IPS-15b (cell line): ENCODE measurements at regions not wholly inside any gene's neighbourhood (a gene's known extent, or its start where the extent isn't known, plus 50 kb on each side); places are given as distances from the start of the nearest gene placed in this dataset.
"Not testable (repeated sequence)": the region's sequence is repeated elsewhere in the genome, so short reads cannot be mapped to it uniquely, and the experiment has no call there.

Source experiments
- H3K27me3 ChIP-seq: one replicate; pipeline ENCODE4 v1.6.1; 2013; ENCODE audit warnings: low read length; ENCODE audit not compliant: control insufficient read depth, insufficient read depth
- H3K36me3 ChIP-seq: one replicate; pipeline ENCODE4 v1.6.1; 2013; ENCODE audit warnings: low read length; ENCODE audit not compliant: control insufficient read depth, insufficient read depth
- H3K4me1 ChIP-seq: one replicate; pipeline ENCODE4 v1.6.1; 2013; ENCODE audit warnings: mild to moderate bottlenecking, low read length; ENCODE audit not compliant: control insufficient read depth, insufficient read depth
- H3K4me3 ChIP-seq: one replicate; pipeline ENCODE4 v1.5.1; 2013; ENCODE audit warnings: low read depth, low read length
- H3K9ac ChIP-seq: one replicate; pipeline ENCODE4 v1.6.1; 2013; ENCODE audit warnings: low read depth, mild to moderate bottlenecking, low read length
- H3K9me3 ChIP-seq: one replicate; pipeline ENCODE4 v1.6.1; 2013; ENCODE audit warnings: mild to moderate bottlenecking, low read length; ENCODE audit not compliant: control insufficient read depth, insufficient read depth

DNA sequence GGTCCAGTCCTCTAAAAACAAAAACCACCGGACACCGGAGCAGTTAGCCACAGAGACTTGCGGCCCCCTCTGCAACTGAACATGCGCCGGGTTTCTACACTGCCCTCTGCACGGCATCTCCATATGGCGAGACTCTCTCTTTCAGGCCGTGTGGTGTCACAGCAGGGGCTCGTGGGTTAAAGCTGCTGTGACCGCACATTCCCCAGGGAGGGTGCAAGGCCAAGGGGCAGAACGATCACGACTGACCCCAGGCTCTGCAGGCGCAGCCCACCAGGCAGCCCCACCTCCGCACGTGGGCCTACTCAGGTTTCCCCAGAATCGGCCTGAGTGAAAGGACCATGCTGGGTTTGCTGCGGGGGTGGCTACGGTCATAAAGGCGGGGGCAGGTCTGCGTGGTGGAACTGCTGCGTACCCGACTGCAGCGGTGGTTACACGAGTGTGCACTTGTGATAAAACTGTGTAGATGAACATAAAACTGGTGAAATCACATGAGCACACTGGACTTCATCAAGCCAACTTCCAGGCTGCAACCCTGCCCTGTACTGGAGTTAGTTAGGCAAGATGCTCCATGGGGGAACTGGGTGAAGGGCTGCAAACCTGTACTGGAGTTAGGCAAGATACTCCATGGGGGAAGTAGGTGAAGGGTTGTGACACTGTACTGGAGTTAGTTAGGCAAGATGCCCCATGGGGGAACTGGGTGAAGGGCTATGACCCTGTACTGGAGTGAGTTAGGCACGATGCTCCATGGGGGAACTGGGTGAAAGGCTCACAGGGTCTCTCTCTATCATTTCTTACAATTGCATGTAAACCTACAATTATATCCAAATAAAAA lies 81.4 kb upstream of the PPP2R2D start:
- Histone ChIP-seq H3K36me3 (no peaks in the 10 kb centered on the region), H3K9ac (no peak overlapping the region), H3K4me1 (no peaks in the 10 kb centered on the region), H3K27me3 (no peaks in the 10 kb centered on the region), H3K4me3 (no peak overlapping the region), H3K9me3 (no peaks in the 10 kb centered on the region)

DNA sequence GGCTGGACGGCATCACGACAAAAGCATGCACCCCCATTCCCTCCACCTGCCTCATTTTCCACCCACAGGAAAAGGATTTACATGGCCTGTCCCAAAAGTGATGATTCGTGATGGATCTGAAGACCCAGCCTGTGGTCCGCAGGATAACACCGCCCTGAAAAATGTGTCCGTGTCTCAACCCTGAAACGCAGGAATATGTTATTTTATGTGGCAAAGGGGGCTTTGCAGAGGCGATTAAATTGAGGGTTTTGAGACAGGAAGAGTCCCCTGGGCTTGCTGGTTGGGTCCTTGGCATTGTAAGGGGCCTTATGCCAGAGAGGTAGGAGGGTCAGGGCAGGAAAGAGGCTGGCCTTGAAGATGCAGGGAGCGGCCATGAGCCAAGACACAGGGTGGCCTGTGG lies 80.2 kb upstream of the PPP2R2D start:
- no peaks in the 10 kb centered on the region for H3K9me3 ChIP-seq
- peaks cover 4% of the 10 kb centered on the region for H3K4me1 ChIP-seq
- H3K36me3 ChIP-seq: no peaks in the 10 kb centered on the region
- H3K4me3 ChIP-seq: no peak overlapping the region
- H3K9ac ChIP-seq: no peak overlapping the region
- H3K27me3 ChIP-seq: no peaks in the 10 kb centered on the region

- H3K27me3 ChIP-seq: no peaks in the 10 kb centered on the region
- H3K9ac ChIP-seq: no peak overlapping the region
- H3K4me3 ChIP-seq: no peak overlapping the region
- no peaks in the 10 kb centered on the region for H3K36me3 ChIP-seq
- peaks cover 4% of the 10 kb centered on the region for H3K4me1 ChIP-seq
- no peaks in the 10 kb centered on the region for H3K9me3 ChIP-seq
Measured at GRCh38 chr10:131821378-131822012, 79.3 kb upstream of the PPP2R2D start.

GRCh38 chr10:131822013-131822691 lies 78.7 kb upstream of the PPP2R2D start:
- Histone ChIP-seq H3K4me1 (peaks cover 4% of the 10 kb centered on the region), H3K4me3 (no peak overlapping the region), H3K27me3 (no peaks in the 10 kb centered on the region), H3K9ac (no peak overlapping the region), H3K9me3 (no peaks in the 10 kb centered on the region), H3K36me3 (no peaks in the 10 kb centered on the region)

DNA sequence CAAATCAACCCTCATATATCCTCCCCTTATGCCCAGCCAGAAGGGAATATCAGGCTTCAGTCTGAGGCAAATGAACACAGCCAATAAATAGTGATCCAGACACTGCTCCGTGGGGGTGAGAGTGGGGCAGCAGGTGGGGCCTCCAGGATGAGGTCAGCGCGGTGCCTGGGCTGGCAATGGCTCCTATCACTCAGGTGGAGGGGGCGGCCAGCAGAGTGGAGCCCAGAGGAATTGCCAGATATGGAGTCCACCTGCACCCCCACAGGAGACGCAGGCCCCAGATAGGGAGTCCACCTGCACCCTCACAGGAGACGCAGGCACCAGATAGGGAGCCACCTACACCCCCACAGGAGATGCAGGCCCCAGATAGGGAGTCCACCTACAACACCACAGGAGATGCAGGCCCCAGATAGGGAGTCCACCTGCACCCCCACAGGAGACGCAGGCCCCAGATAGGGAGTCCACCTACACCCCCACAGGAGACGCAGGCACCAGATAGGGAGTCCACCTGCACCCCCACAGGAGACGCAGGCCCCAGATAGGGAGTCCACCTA lies 78.0 kb upstream of the PPP2R2D start:
- Histone ChIP-seq H3K36me3 (no peaks in the 10 kb centered on the region), H3K4me3 (no peak overlapping the region), H3K4me1 (peaks cover 4% of the 10 kb centered on the region), H3K9me3 (no peaks in the 10 kb centered on the region), H3K9ac (no peak overlapping the region), H3K27me3 (no peaks in the 10 kb centered on the region)

DNA sequence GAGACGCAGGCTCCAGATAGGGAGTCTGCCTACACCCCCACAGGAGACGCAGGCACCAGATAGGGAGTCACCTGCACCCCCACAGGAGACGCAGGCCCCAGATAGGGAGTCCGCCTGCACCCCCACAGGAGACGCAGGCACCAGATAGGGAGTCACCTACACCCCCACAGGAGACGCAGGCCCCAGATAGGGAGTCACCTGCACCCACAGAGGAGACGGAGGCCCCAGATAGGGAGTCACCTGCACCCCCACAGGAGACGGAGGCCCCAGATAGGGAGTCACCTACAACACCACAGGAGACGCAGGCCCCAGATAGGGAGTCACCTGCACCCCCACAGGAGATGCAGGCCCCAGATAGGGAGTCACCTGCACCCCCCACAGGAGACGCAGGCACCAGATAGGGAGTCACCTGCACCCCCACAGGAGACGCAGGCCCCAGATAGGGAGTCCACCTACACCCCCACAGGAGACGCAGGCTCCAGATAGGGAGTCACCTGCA lies 77.2 kb upstream of the PPP2R2D start:
- H3K4me3 ChIP-seq, H3K4me1 ChIP-seq, H3K27me3 ChIP-seq, H3K9me3 ChIP-seq, H3K36me3 ChIP-seq, H3K9ac ChIP-seq: not testable (repeated sequence)

DNA sequence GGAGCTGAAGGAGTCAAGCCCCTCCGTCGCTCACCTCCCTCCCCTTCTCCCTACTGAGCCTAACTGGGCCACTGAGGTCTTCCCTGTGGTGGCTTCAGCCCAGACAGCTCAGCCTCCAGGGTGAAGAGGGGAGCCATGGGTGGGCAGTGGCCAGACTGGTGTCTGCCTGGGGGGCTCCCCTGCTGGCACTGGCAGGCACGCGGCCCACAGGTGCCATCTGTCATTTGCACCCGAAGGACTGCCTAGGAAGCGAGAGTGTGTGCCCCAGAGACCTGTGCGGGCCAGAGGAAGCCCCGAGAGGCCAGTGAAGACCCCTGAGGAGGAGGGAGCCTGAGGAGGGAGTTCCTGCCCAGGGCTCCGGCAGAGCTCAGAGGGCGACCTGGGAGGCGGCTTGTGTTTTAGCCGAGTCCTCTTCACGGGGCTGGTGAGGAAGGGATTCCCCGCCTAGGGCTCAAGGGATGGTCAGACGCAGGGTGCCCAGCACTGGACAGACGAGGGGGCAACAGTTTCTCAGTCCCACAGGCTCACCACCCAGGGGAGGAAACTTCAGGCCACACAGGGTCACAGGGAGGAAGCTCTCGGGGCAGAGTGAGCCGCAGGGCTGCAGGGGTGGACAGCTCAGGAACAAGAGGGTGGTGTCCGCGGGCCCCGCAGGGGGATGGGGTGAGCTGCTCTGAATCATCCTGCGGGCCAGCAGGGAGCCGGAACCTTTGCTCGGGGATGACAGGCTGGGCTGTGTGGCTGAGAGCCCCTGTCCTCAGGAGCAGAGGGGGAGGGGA lies 76.2 kb upstream of the PPP2R2D start:
- Histone ChIP-seq H3K27me3 (no peaks in the 10 kb centered on the region), H3K9ac (no peak overlapping the region), H3K36me3 (peaks cover 2% of the 10 kb centered on the region), H3K4me1 (peaks cover 4% of the 10 kb centered on the region), H3K4me3 (no peak overlapping the region), H3K9me3 (no peaks in the 10 kb centered on the region)

GRCh38 chr10:131825150-131825848 lies 75.5 kb upstream of the PPP2R2D start:
- H3K36me3 ChIP-seq: peaks cover 2% of the 10 kb centered on the region
- no peak overlapping the region for H3K9ac ChIP-seq
- no peaks in the 10 kb centered on the region for H3K27me3 ChIP-seq
- no peak overlapping the region for H3K4me3 ChIP-seq
- peaks cover 4% of the 10 kb centered on the region for H3K4me1 ChIP-seq
- H3K9me3 ChIP-seq: no peaks in the 10 kb centered on the region

GRCh38 chr10:131825960-131826650 lies 74.7 kb upstream of the PPP2R2D start:
- no peak overlapping the region for H3K4me3 ChIP-seq
- no peak overlapping the region for H3K9ac ChIP-seq
- no peaks in the 10 kb centered on the region for H3K9me3 ChIP-seq
- peaks cover 4% of the 10 kb centered on the region for H3K4me1 ChIP-seq
- peaks cover 2% of the 10 kb centered on the region for H3K36me3 ChIP-seq
- no peaks in the 10 kb centered on the region for H3K27me3 ChIP-seq

- Histone ChIP-seq H3K27me3 (no peaks in the 10 kb centered on the region), H3K9me3 (no peaks in the 10 kb centered on the region)
Measured at GRCh38 chr10:131829156-131829930, 71.5 kb upstream of the PPP2R2D start.

More at GRCh38 chr10:131829156-131829930, 71.5 kb upstream of the PPP2R2D start:
- Histone ChIP-seq H3K9ac (no peak overlapping the region), H3K4me1 (peaks cover 4% of the 10 kb centered on the region), H3K36me3 (peaks cover 2% of the 10 kb centered on the region), H3K4me3 (no peak overlapping the region)
